ENCODE measurements at regions not wholly inside any gene's neighbourhood (a gene's known extent, or its start where the extent isn't known, plus 50 kb on each side); places are given as distances from the start of the nearest gene placed in this dataset.
A peak's percentile ranks its signal among the peaks of the same experiment; 100 is the strongest.

- no peak for DNase-seq (ENCODE audit: low read depth in 2 of 2, low spot score in 1 of 2)
These were observed 130.1 kb downstream of the C9orf50 start for GRCh38 chr9:129490583-129491486.

GRCh38 chr9:129489838-129490582 lies 130.9 kb downstream of the C9orf50 start:
- no peak for DNase-seq (ENCODE audit: low read depth in 2 of 2, low spot score in 1 of 2)

DNA sequence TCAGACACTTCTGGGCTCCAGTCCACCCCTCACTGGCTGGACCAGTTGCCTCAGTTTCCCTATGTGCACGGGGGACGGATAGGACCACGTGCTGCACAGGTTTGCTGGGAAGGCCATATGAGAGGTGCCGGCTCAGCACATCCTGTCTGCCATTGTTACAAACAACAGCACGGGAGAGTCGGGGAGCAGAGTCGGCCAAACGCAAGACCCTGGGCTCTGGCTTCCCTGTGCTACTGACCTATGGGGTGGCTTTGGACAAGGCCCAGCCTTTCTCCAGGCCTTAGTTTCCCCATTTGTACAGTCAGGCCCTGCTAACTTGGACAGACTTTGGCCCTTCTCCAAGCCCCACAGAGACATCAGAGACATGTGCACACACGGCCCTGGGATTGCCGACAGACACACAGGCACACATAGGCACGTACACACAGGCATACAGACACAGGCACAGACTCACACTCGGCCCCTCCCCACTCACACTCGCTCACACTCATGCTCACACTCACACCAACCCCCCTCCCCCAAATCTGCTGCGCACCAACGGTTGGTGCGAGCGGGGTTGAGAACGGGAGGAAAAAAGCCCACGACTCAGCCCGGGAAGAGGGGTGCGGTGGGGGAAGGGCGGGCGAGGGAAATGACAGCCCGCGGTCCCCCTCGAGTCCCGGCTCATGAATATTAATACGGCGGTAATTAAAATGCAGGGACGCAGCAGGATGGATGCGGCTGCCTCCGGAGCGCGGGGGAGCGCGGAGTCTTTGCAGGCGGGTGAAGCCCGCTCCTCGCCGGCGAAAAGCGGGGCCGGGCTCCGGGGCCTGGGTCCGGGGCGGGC lies 133.0 kb downstream of the C9orf50 start:
- peak in 1 of 2 donors; percentile 42 for DNase-seq (ENCODE audit: low read depth in 2 of 2, low spot score in 1 of 2)

- DNase-seq (ENCODE audit: low read depth in 2 of 2, low spot score in 1 of 2), result no peak
These were observed 133.9 kb downstream of the C9orf50 start for GRCh38 chr9:129486756-129487657.

GRCh38 chr9:129485145-129485774 lies 135.6 kb downstream of the C9orf50 start:
- DNase-seq (ENCODE audit: low read depth in 2 of 2, low spot score in 1 of 2), result no peak

DNA sequence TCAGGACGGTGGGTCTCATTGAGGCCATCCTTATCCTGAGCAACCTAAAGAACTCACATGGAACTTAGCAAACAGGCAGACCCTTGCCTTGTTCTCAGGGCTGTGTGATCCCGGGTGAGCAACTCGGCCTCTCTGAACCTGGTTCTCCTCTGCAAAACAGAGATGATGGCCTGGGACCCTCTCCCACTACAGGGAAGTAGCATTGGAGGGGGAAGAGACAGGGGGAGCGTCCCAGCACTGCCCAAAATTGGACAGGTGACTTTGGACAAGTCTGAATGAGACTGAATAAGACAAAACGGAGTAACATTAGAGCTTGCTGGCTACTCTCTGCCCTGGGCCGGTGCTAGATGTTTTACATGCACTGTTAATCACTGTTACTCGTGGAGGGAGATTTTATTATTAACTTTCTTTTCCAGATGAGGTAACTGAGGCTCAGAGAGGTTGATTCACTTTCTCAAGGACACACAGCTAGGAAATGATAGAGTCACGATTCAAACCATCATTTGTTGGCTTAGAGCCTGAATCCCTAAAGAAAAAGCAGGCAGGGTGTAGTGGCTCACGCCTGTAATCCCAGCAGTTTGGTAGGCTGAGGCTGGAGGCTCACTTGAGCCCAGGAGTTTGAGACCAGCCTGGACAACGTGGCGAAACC lies 136.4 kb downstream of the C9orf50 start:
- no peak for DNase-seq (ENCODE audit: low read depth in 2 of 2, low spot score in 1 of 2)

DNA sequence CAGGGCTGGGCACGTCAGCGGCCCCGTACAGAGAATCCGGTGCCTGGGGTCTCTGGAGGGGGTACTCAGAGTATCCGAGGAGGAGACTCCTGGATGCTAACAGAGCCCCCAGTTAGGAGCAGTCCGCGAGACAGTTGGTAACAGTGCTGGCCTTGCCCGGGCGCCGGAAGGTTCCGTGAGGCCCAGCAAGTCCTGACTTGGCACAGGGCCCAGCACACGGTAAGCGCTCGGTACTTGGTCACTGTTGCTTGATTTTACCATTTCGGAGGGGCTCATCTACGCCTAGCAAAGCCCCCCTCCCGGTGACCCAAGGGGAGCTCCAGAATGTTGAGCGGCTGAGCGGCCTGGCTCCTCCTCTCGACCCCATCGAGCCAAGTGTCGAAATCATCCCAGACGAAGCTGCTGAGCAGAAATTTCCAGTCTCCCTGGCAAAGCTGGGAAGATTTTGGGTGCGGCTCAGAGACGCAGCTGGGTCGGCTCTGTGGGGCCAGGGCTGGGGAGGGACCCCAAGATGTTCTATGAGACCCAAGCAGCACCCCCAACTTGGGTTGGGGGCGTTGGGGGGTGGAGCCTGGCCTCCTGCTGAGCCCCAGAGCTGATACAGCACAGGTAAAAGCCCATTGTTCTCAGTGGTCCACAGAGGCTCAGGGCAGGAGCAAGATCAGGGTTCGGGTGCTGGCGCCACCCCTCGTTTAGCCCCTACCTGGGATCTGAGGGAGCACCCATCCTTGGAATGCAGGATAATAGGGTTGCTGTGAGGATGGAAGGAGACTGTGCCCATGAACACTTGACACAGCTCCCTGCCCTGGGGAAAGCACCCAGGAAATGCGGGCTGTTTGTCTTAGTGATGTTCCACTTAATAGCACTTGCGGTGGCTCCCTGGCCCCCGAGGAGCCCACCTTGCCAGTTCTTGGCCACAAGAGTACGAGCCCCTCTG lies 137.2 kb downstream of the C9orf50 start:
- DNase-seq (ENCODE audit: low read depth in 2 of 2, low spot score in 1 of 2), result no peak

- DNase-seq (ENCODE audit: low read depth in 2 of 2, low spot score in 1 of 2), result no peak
These were observed 138.1 kb downstream of the C9orf50 start for GRCh38 chr9:129482521-129483414.

GRCh38 chr9:129481810-129482511 lies 138.9 kb downstream of the C9orf50 start:
- no peak for DNase-seq (ENCODE audit: low read depth in 2 of 2, low spot score in 1 of 2)

- no peak for DNase-seq (ENCODE audit: low read depth in 2 of 2, low spot score in 1 of 2)
These were observed 139.5 kb downstream of the C9orf50 start for GRCh38 chr9:129481424-129481809.

- no peak for DNase-seq (ENCODE audit: low read depth in 2 of 2, low spot score in 1 of 2)
These were observed 140.2 kb downstream of the C9orf50 start for GRCh38 chr9:129480745-129481144.

DNA sequence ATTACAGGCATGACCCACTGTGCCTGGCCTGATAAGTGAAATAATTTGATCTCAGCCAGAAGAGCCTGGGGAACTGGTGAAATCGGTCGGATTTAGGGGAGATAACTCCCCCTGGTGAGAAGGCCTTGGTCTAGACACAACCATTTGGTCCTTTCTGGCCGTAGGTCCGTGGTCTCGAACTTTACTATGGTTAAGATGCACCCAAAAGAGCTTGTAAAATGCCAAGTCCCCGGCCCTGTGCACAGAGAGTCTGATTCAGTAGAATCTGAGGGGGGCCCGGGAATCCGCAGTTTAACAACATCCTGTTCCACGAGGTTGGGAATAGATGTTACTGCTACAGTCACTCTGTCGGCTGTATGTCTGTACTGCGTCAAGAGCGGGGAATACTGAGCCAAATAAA lies 140.7 kb downstream of the C9orf50 start:
- DNase-seq (ENCODE audit: low read depth in 2 of 2, low spot score in 1 of 2), result no peak

GRCh38 chr9:129479631-129480011 lies 141.3 kb downstream of the C9orf50 start:
- DNase-seq (ENCODE audit: low read depth in 2 of 2, low spot score in 1 of 2), result no peak

GRCh38 chr9:129478961-129479630 lies 141.8 kb downstream of the C9orf50 start:
- no peak for DNase-seq (ENCODE audit: low read depth in 2 of 2, low spot score in 1 of 2)

DNA sequence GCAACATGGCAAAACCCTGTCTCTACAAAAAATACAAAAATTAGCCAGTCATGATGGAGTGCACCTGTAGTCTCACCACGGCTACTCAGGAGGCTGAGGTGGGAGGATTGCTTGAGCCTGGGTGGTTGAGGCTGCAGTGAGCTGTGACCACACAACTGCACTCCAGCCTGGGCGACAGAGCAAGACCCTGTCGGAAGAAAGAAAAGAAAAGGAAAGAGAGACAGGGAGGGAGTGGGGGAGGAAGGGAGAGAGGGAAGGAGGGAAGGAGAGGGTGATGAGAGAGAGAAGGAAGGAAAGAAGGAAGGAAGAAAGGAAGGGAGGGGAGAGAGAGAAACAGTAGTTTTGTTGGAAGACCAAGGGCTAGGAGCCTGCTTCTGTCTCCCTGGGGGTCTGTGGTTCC lies 142.4 kb downstream of the C9orf50 start:
- no peak for DNase-seq (ENCODE audit: low read depth in 2 of 2, low spot score in 1 of 2)
